GM21423 (cell line): ENCODE measurements at regions not wholly inside any gene's neighbourhood (a gene's known extent, or its start where the extent isn't known, plus 50 kb on each side); places are given as distances from the start of the nearest gene placed in this dataset.
"Not testable (repeated sequence)": the region's sequence is repeated elsewhere in the genome, so short reads cannot be mapped to it uniquely, and the experiment has no call there.

Experiments
- ATAC-seq: cut with Tn5 transposase; IDR thresholded peaks from one replicate; pipeline ENCODE4 v1.9.1; 2021; ENCODE audit warnings: mild to moderate bottlenecking, moderate library complexity; ENCODE audit not compliant: unreplicated experiment

- no peak for ATAC-seq
Measured at GRCh38 chr2:223283771-223284170, 231.8 kb downstream of the KCNE4 start.

GRCh38 chr2:223285370-223286265, 233.6 kb downstream of the KCNE4 start:
- no peak for ATAC-seq

- no peak for ATAC-seq
Measured at GRCh38 chr2:223294756-223295155, 242.8 kb downstream of the KCNE4 start.

- no peak for ATAC-seq
Measured at GRCh38 chr2:223297788-223298187, 245.8 kb downstream of the KCNE4 start.

GRCh38 chr2:223298329-223298728, 246.3 kb downstream of the KCNE4 start:
- ATAC-seq: not testable (repeated sequence)

GRCh38 chr2:223300326-223300725, 248.3 kb downstream of the KCNE4 start:
- ATAC-seq: no peak

GRCh38 chr2:223306371-223306770, 254.4 kb downstream of the KCNE4 start:
- ATAC-seq: peak; percentile 59

- ATAC-seq: no peak
Measured at GRCh38 chr2:223311889-223312680, 260.1 kb downstream of the KCNE4 start.

- ATAC-seq: no peak
Measured at GRCh38 chr2:223313101-223313500, 261.1 kb downstream of the KCNE4 start.

- ATAC-seq: no peak
Measured at GRCh38 chr2:223314811-223315210, 262.8 kb downstream of the KCNE4 start.

GRCh38 chr2:223315813-223316212, 263.8 kb downstream of the KCNE4 start:
- ATAC-seq: no peak

- no peak for ATAC-seq
Measured at GRCh38 chr2:223316342-223316741, 264.4 kb downstream of the KCNE4 start.

- ATAC-seq: no peak
Measured at GRCh38 chr2:223319601-223320000, 267.6 kb downstream of the KCNE4 start.

- ATAC-seq: no peak
Measured at GRCh38 chr2:223324402-223324801, 272.4 kb downstream of the KCNE4 start.

GRCh38 chr2:223328578-223328977, 273.6 kb downstream of the SCG2 start:
- no peak for ATAC-seq

- not testable (repeated sequence) for ATAC-seq
Measured at GRCh38 chr2:223330747-223331146, 271.4 kb downstream of the SCG2 start.

- ATAC-seq: no peak
Measured at GRCh38 chr2:223338016-223338415, 264.1 kb downstream of the SCG2 start.

- no peak for ATAC-seq
Measured at GRCh38 chr2:223357076-223357475, 245.1 kb downstream of the SCG2 start.

- ATAC-seq: no peak
Measured at GRCh38 chr2:223363085-223363484, 239.1 kb downstream of the SCG2 start.

- ATAC-seq: no peak
Measured at GRCh38 chr2:223365158-223365679, 236.9 kb downstream of the SCG2 start.

- no peak for ATAC-seq
Measured at GRCh38 chr2:223366566-223366965, 235.6 kb downstream of the SCG2 start.

GRCh38 chr2:223368481-223368880, 233.7 kb downstream of the SCG2 start:
- ATAC-seq: no peak
